B cell (primary cell): ENCODE measurements at regions not wholly inside any gene's neighbourhood (a gene's known extent, or its start where the extent isn't known, plus 50 kb on each side); places are given as distances from the start of the nearest gene placed in this dataset.

Source experiments
- ATAC-seq: fragments of 200-7000 bp; cut with Tn5 transposase; one replicate; pipeline ENCODE4 v1.10.0; 2021; ENCODE audit warnings: low read depth, mild to moderate bottlenecking, moderate number of reproducible peaks, moderate library complexity
- CTCF ChIA-PET: fragments of 350-600 bp; sonication (Branson Sonifier 250); formaldehyde crosslinking; loops from one replicate; lab custom pipeline; 2021; ENCODE audit warnings: antibody characterized with exemption, inconsistent platforms; lab: Charles Lee
- POLR2A ChIA-PET: fragments of 350-600 bp; sonication (Branson Sonifier 250); formaldehyde crosslinking; loops from one replicate; lab custom pipeline; 2021; ENCODE audit warnings: antibody characterized with exemption; lab: Charles Lee
- DNase-seq: peaks from one replicate; pipeline ENCODE4 v3.0.0; 2013
- H2AFZ ChIP-seq: 2 replicates; pipeline ENCODE4 v1.6.1; 2012; ENCODE audit warnings: mild to moderate bottlenecking, low read depth, low read length; ENCODE audit not compliant: insufficient read depth, poor library complexity, severe bottlenecking
- H3K27ac ChIP-seq, 2 donors: 1 replicate in 1 of 2; 2 replicates in 1 of 2; pipeline ENCODE4 v1.5.1; 2012 to 2013; ENCODE audit warnings: low read length in 2 of 2, mild to moderate bottlenecking in 2 of 2, moderate library complexity in 1 of 2
- H3K27me3 ChIP-seq, 4 experiments: fragments of 200-600 bp in 1 of 4; sonication (generic) in 1 of 4; replicated peaks in 1 of 4; 1 replicate in 2 of 4; 2 replicates in 2 of 4; pipeline versions ENCODE4 v1.6.1 to v1.7.0; 2013 to 2016; ENCODE audit warnings: low read length in 3 of 4, mild to moderate bottlenecking in 2 of 4, mixed read lengths in 1 of 4, moderate library complexity in 1 of 4; ENCODE audit not compliant: insufficient read depth in 4 of 4, control insufficient read depth in 3 of 4; ENCODE audit errors: control extremely low read depth in 1 of 4
- H3K36me3 ChIP-seq, 2 experiments: replicated peaks in 1 of 2; 1 replicate in 1 of 2; 2 replicates in 1 of 2; pipeline versions ENCODE4 v1.6.1 to v1.7.1; 2013; ENCODE audit warnings: low read length in 1 of 2; ENCODE audit not compliant: insufficient read depth in 2 of 2, control insufficient read depth in 1 of 2; ENCODE audit errors: control extremely low read depth in 1 of 2, extremely low read depth in 1 of 2
- H3K4me1 ChIP-seq, 2 donors: fragments of 200-600 bp in 1 of 2; sonication (generic) in 1 of 2; 1 replicate in 1 of 2; 2 replicates in 1 of 2; pipeline versions ENCODE4 v1.5.1 to v1.6.1; 2013 to 2017; ENCODE audit warnings: low read length in 2 of 2; ENCODE audit not compliant: control insufficient read depth in 2 of 2, insufficient read depth in 2 of 2
- H3K4me2 ChIP-seq: replicated peaks from 2 replicates; pipeline ENCODE3; 2012; ENCODE audit warnings: mild to moderate bottlenecking, low read depth, low read length; ENCODE audit not compliant: poor library complexity, severe bottlenecking
- H3K4me3 ChIP-seq, 5 experiments: fragments of 200-600 bp in 1 of 5; sonication (generic) in 1 of 5; 1 replicate in 3 of 5; 2 replicates in 2 of 5; pipeline versions ENCODE4 v1.5.1 to v1.7.0; 2011 to 2016; ENCODE audit warnings: low read length in 4 of 5, mild to moderate bottlenecking in 4 of 5, low read depth in 2 of 5, control low read depth in 1 of 5, moderate library complexity in 1 of 5; ENCODE audit not compliant: insufficient read depth in 1 of 5; ENCODE audit errors: control extremely low read depth in 1 of 5, extremely low read depth in 1 of 5
- H3K79me2 ChIP-seq: fragments of 200-600 bp; sonication (generic); one replicate; pipeline ENCODE4 v1.6.0; 2016; ENCODE audit warnings: low read length; ENCODE audit not compliant: control insufficient read depth, insufficient read depth
- H3K9ac ChIP-seq: fragments of 200-600 bp; sonication (generic); 2 replicates; pipeline ENCODE4 v1.6.1; 2017; ENCODE audit warnings: mild to moderate bottlenecking, low read length, moderate library complexity
- H3K9me3 ChIP-seq, 3 donors: one replicate each; pipeline versions ENCODE4 v1.6.1 to v1.7.1; 2013; ENCODE audit warnings: low read length in 2 of 3; ENCODE audit not compliant: control insufficient read depth in 2 of 3, insufficient read depth in 1 of 3; ENCODE audit errors: control extremely low read depth in 1 of 3
- H4K20me1 ChIP-seq: 2 replicates; pipeline ENCODE4 v1.6.0; 2012; ENCODE audit warnings: mild to moderate bottlenecking, low read length; ENCODE audit not compliant: insufficient read depth, control insufficient read depth, poor library complexity, severe bottlenecking
- H3K27ac Mint-ChIP-seq: one replicate; pipeline ENCODE4 v1.8.0; 2021; ENCODE audit warnings: mixed read lengths
- H3K27me3 Mint-ChIP-seq: one replicate; pipeline ENCODE4 v1.8.0; 2021; ENCODE audit warnings: mixed read lengths
- H3K4me1 Mint-ChIP-seq: one replicate; pipeline ENCODE4 v1.8.0; 2021; ENCODE audit warnings: mixed read lengths
- H3K4me3 Mint-ChIP-seq: one replicate; pipeline ENCODE4 v1.8.0; 2021; ENCODE audit warnings: mixed read lengths
- H3K9me3 Mint-ChIP-seq: one replicate; pipeline ENCODE4 v1.8.0; 2022; ENCODE audit warnings: mixed read lengths; ENCODE audit not compliant: insufficient read depth
- CTCF ChIP-seq: fragments of 200-600 bp; IDR thresholded peaks from one replicate; pipeline ENCODE4 v1.8.0; 2022; ENCODE audit warnings: antibody characterized with exemption, mild to moderate bottlenecking
- EZH2 ChIP-seq: IDR thresholded peaks from 2 replicates; pipeline ENCODE4 v1.6.1; 2012; ENCODE audit warnings: borderline replicate concordance, low read depth, mild to moderate bottlenecking, moderate library complexity, low read length; ENCODE audit not compliant: insufficient read depth, poor library complexity, severe bottlenecking
- WGBS: methylation state at CpG from one replicate; pipeline ENCODE4 v1.1.5; 2013; ENCODE audit warnings: missing lambda C conversion rate; ENCODE audit not compliant: insufficient coverage; 5-methylcytosine and 5-hydroxymethylcytosine counted together
- intact Hi-C: fragments of 100-400 bp; cut with micrococcal nuclease; formaldehyde crosslinking; loops from one replicate; pipeline ENCODE4 v1.10.0; 2022

DNA sequence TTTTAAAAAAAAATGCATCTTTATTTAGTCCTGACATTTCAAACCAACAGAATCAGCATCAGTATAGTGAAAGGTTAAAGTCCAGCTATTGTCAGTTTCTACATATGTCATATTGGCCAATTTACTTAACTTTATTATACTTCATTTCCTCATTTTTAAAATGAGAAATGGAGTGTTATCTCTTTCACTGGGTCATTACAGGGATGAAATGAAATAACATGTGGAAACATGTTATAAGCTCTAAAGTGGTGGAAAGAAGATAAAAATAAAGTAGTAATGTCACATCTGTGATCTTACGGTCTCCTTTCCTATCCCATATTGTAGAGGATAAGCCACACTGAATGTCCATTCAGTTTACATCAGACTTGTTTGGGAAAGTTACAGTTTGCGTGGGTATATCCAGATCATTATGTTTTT is 780.1 kb downstream of the TUSC7 start:
- DNase-seq (no peak), ATAC-seq (no peak)
- WGBS: no CpG with 5 or more reads among the region's 2 CpGs
- H3K27ac ChIP-seq: no peak overlapping the region
- ChIA-PET CTCF (no interaction called here), POLR2A (no interaction called here)
- no peaks in the 10 kb centered on the region for H3K9me3 ChIP-seq
- no peaks in the 10 kb centered on the region for H3K4me1 Mint-ChIP-seq
- no peak overlapping the region for H3K4me3 ChIP-seq
- H3K27me3 ChIP-seq: no peaks in the 10 kb centered on the region
- no peaks in the 10 kb centered on the region for H3K9me3 Mint-ChIP-seq
- no peak for TF ChIP-seq CTCF
- no peak for TF ChIP-seq EZH2
- H3K4me3 Mint-ChIP-seq: no peak overlapping the region
- H3K79me2 ChIP-seq: no peaks in the 10 kb centered on the region
- H2AFZ ChIP-seq: no peak overlapping the region
- H3K36me3 ChIP-seq: no peaks in the 10 kb centered on the region
- H3K9ac ChIP-seq: no peak overlapping the region
- H3K27ac Mint-ChIP-seq: no peak overlapping the region
- no peaks in the 10 kb centered on the region for H3K27me3 Mint-ChIP-seq
- no peaks in the 10 kb centered on the region for H3K4me1 ChIP-seq
- intact Hi-C loops: no loop called here
- H3K4me2 ChIP-seq: no peak overlapping the region
- no peaks in the 10 kb centered on the region for H4K20me1 ChIP-seq

DNA sequence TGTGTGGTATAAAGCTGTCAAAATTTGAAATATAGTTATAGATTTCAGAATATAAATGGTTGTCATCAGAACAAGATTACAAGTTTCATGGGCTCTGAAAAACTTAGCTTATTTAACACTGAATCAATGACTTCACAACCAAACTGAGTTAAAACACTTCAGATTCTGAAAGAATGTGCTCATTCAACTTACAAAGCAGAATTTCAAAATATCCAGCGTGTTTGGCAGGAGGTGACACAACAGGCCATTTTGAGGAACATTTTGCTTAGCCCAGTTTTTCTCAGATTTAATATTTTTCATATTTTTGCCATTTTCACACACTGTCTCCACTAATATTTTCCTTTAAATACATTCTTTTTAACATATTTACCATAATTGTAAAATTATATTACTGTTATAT is 781.1 kb downstream of the TUSC7 start:
- no peak overlapping the region for H2AFZ ChIP-seq
- no peaks in the 10 kb centered on the region for H3K27me3 Mint-ChIP-seq
- DNase-seq (no peak), ATAC-seq (no peak)
- no peaks in the 10 kb centered on the region for H4K20me1 ChIP-seq
- CTCF ChIA-PET: no interaction called here
- H3K4me3 Mint-ChIP-seq: no peak overlapping the region
- intact Hi-C loops: no loop called here
- H3K4me1 Mint-ChIP-seq: no peaks in the 10 kb centered on the region
- no peaks in the 10 kb centered on the region for H3K9me3 Mint-ChIP-seq
- no peaks in the 10 kb centered on the region for H3K9me3 ChIP-seq
- no peaks in the 10 kb centered on the region for H3K36me3 ChIP-seq
- H3K4me1 ChIP-seq: no peaks in the 10 kb centered on the region
- WGBS: 73% methylated on average over 1 of the region's 1 CpG
- TF ChIP-seq EZH2 (no peak), CTCF (no peak)
- no peak overlapping the region for H3K9ac ChIP-seq
- no peak overlapping the region for H3K4me2 ChIP-seq
- no peaks in the 10 kb centered on the region for H3K27me3 ChIP-seq
- H3K79me2 ChIP-seq: no peaks in the 10 kb centered on the region
- no peak overlapping the region for H3K4me3 ChIP-seq
- no peak overlapping the region for H3K27ac ChIP-seq
- POLR2A ChIA-PET: no interaction called here
- no peak overlapping the region for H3K27ac Mint-ChIP-seq
